Activated T-cell treated with anti-CD3 and anti-CD28 coated beads, Interleukin-2, amount 50 U/mL, for 24 hours (primary cell): ENCODE measurements at regions not wholly inside any gene's neighbourhood (a gene's known extent, or its start where the extent isn't known, plus 50 kb on each side); places are given as distances from the start of the nearest gene placed in this dataset.

Source experiments
- DNase-seq: peaks from one replicate; pipeline ENCODE4 v3.0.0-alpha.2; 2020
- H3K27ac Mint-ChIP-seq: 2 replicates; pipeline ENCODE4 v1.8.0; 2020; ENCODE audit warnings: mild to moderate bottlenecking, mixed read lengths
- H3K27me3 Mint-ChIP-seq: 2 replicates; pipeline ENCODE4 v1.8.0; 2020; ENCODE audit warnings: mixed read lengths
- H3K36me3 Mint-ChIP-seq: 2 replicates; pipeline ENCODE4 v1.8.0; 2020; ENCODE audit warnings: low read depth, mixed read lengths
- H3K4me1 Mint-ChIP-seq: 2 replicates; pipeline ENCODE4 v1.8.0; 2020; ENCODE audit warnings: low read depth, mixed read lengths
- H3K4me3 Mint-ChIP-seq: 2 replicates; pipeline ENCODE4 v1.8.0; 2020; ENCODE audit warnings: mild to moderate bottlenecking, moderate library complexity, mixed read lengths
- H3K9me3 Mint-ChIP-seq: 2 replicates; pipeline ENCODE4 v1.8.0; 2020; ENCODE audit warnings: mixed read lengths

GRCh38 chr12:114878781-114879180 lies 194.8 kb upstream of the TBX3 start:
- H3K36me3 Mint-ChIP-seq: no peaks in the 10 kb centered on the region
- no peak overlapping the region for H3K27ac Mint-ChIP-seq
- H3K4me1 Mint-ChIP-seq: no peaks in the 10 kb centered on the region
- DNase-seq: no peak
- H3K27me3 Mint-ChIP-seq: no peaks in the 10 kb centered on the region
- H3K4me3 Mint-ChIP-seq: no peak overlapping the region
- no peaks in the 10 kb centered on the region for H3K9me3 Mint-ChIP-seq

GRCh38 chr12:114876968-114877680 lies 193.1 kb upstream of the TBX3 start:
- Mint-ChIP-seq H3K4me3 (no peak overlapping the region), H3K9me3 (peaks cover 1% of the 10 kb centered on the region), H3K27me3 (no peaks in the 10 kb centered on the region), H3K36me3 (no peaks in the 10 kb centered on the region), H3K4me1 (no peaks in the 10 kb centered on the region), H3K27ac (no peak overlapping the region)
- no peak for DNase-seq

GRCh38 chr12:114875313-114875712 lies 191.3 kb upstream of the TBX3 start:
- Mint-ChIP-seq H3K27me3 (no peaks in the 10 kb centered on the region), H3K9me3 (peaks cover 2% of the 10 kb centered on the region), H3K36me3 (no peaks in the 10 kb centered on the region), H3K27ac (no peak overlapping the region), H3K4me1 (no peaks in the 10 kb centered on the region), H3K4me3 (no peak overlapping the region)
- DNase-seq: no peak

- no peaks in the 10 kb centered on the region for H3K36me3 Mint-ChIP-seq
- H3K27ac Mint-ChIP-seq: no peak overlapping the region
- H3K4me1 Mint-ChIP-seq: no peaks in the 10 kb centered on the region
- no peaks in the 10 kb centered on the region for H3K27me3 Mint-ChIP-seq
- no peak for DNase-seq
- H3K9me3 Mint-ChIP-seq: peaks cover 2% of the 10 kb centered on the region
- H3K4me3 Mint-ChIP-seq: no peak overlapping the region
Measured at GRCh38 chr12:114873656-114874055, 189.7 kb upstream of the TBX3 start.

GRCh38 chr12:114868995-114869834 lies 185.2 kb upstream of the TBX3 start:
- Mint-ChIP-seq H3K4me1 (no peaks in the 10 kb centered on the region), H3K27me3 (no peaks in the 10 kb centered on the region), H3K36me3 (no peaks in the 10 kb centered on the region)

GRCh38 chr12:114866331-114866730 lies 182.4 kb upstream of the TBX3 start:
- Mint-ChIP-seq H3K4me3 (no peak overlapping the region), H3K27me3 (no peaks in the 10 kb centered on the region), H3K4me1 (no peaks in the 10 kb centered on the region), H3K9me3 (peaks cover 2% of the 10 kb centered on the region), H3K36me3 (no peaks in the 10 kb centered on the region), H3K27ac (no peak overlapping the region)
- no peak for DNase-seq

More at GRCh38 chr12:114868995-114869834, 185.2 kb upstream of the TBX3 start:
- Mint-ChIP-seq H3K27ac (no peak overlapping the region), H3K4me3 (no peak overlapping the region), H3K9me3 (peaks cover 2% of the 10 kb centered on the region)
- no peak for DNase-seq

- H3K36me3 Mint-ChIP-seq: no peaks in the 10 kb centered on the region
- H3K4me1 Mint-ChIP-seq: no peaks in the 10 kb centered on the region
- H3K4me3 Mint-ChIP-seq: no peak overlapping the region
- H3K27me3 Mint-ChIP-seq: no peaks in the 10 kb centered on the region
- peaks cover 3% of the 10 kb centered on the region for H3K9me3 Mint-ChIP-seq
- H3K27ac Mint-ChIP-seq: no peak overlapping the region
- no peak for DNase-seq
Measured at GRCh38 chr12:114864837-114865551, 181.0 kb upstream of the TBX3 start.

- Mint-ChIP-seq H3K4me1 (no peaks in the 10 kb centered on the region), H3K4me3 (no peak overlapping the region), H3K36me3 (no peaks in the 10 kb centered on the region), H3K9me3 (peaks cover 5% of the 10 kb centered on the region), H3K27me3 (no peaks in the 10 kb centered on the region), H3K27ac (no peak overlapping the region)
- no peak for DNase-seq
Measured at GRCh38 chr12:114863911-114864310, 179.9 kb upstream of the TBX3 start.

- no peak overlapping the region for H3K27ac Mint-ChIP-seq
- H3K36me3 Mint-ChIP-seq: no peaks in the 10 kb centered on the region
- H3K9me3 Mint-ChIP-seq: peaks cover 13% of the 10 kb centered on the region
Measured at GRCh38 chr12:114860969-114861368, 177.0 kb upstream of the TBX3 start.

GRCh38 chr12:114858388-114859146 lies 174.6 kb upstream of the TBX3 start:
- no peaks in the 10 kb centered on the region for H3K36me3 Mint-ChIP-seq
- H3K27ac Mint-ChIP-seq: no peak overlapping the region
- peaks cover 23% of the 10 kb centered on the region for H3K9me3 Mint-ChIP-seq
- DNase-seq: no peak
- no peak overlapping the region for H3K4me3 Mint-ChIP-seq
- no peaks in the 10 kb centered on the region for H3K4me1 Mint-ChIP-seq
- no peaks in the 10 kb centered on the region for H3K27me3 Mint-ChIP-seq

More at GRCh38 chr12:114860969-114861368, 177.0 kb upstream of the TBX3 start:
- Mint-ChIP-seq H3K4me3 (no peak overlapping the region), H3K4me1 (no peaks in the 10 kb centered on the region), H3K27me3 (no peaks in the 10 kb centered on the region)
- no peak for DNase-seq

GRCh38 chr12:114855678-114856077 lies 171.7 kb upstream of the TBX3 start:
- no peaks in the 10 kb centered on the region for H3K36me3 Mint-ChIP-seq
- H3K9me3 Mint-ChIP-seq: peaks cover 30% of the 10 kb centered on the region
- H3K4me3 Mint-ChIP-seq: no peak overlapping the region
- no peak for DNase-seq
- H3K27me3 Mint-ChIP-seq: no peaks in the 10 kb centered on the region
- H3K4me1 Mint-ChIP-seq: no peaks in the 10 kb centered on the region
- H3K27ac Mint-ChIP-seq: no peak overlapping the region

GRCh38 chr12:114852976-114853529 lies 169.1 kb upstream of the TBX3 start:
- no peak for DNase-seq
- Mint-ChIP-seq H3K36me3 (no peaks in the 10 kb centered on the region), H3K4me3 (no peak overlapping the region), H3K27me3 (no peaks in the 10 kb centered on the region), H3K4me1 (no peaks in the 10 kb centered on the region), H3K9me3 (peaks cover 24% of the 10 kb centered on the region), H3K27ac (no peak overlapping the region)

GRCh38 chr12:114851981-114852380 lies 168.0 kb upstream of the TBX3 start:
- no peaks in the 10 kb centered on the region for H3K4me1 Mint-ChIP-seq
- H3K4me3 Mint-ChIP-seq: no peak overlapping the region
- H3K9me3 Mint-ChIP-seq: peaks cover 19% of the 10 kb centered on the region
- no peaks in the 10 kb centered on the region for H3K27me3 Mint-ChIP-seq
- DNase-seq: no peak
- H3K36me3 Mint-ChIP-seq: no peaks in the 10 kb centered on the region
- H3K27ac Mint-ChIP-seq: no peak overlapping the region
